AG09309 (cell line): ENCODE measurements at regions not wholly inside any gene's neighbourhood (a gene's known extent, or its start where the extent isn't known, plus 50 kb on each side); places are given as distances from the start of the nearest gene placed in this dataset.

Experiments
- DNase-seq: peaks from one replicate; pipeline ENCODE4 v3.0.0-alpha.2; 2010; ENCODE audit warnings: low read depth
- H3K4me3 ChIP-seq: 2 replicates; pipeline ENCODE4 v1.5.1; 2011; ENCODE audit warnings: mild to moderate bottlenecking, low read depth, low read length, moderate library complexity; ENCODE audit not compliant: control insufficient read depth
- TF ChIP-seq, protein P1 (sequence below): IDR thresholded peaks from 2 replicates; pipeline ENCODE4 v1.5.1; 2011; ENCODE audit warnings: mild to moderate bottlenecking, low read depth, low read length, inconsistent platforms; ENCODE audit not compliant: insufficient read depth, control insufficient read depth; ENCODE audit errors: missing control alignments

GRCh38 chr3:135328036-135328435, 533.0 kb downstream of the EPHB1 start:
- no peak overlapping the region for H3K4me3 ChIP-seq
- TF ChIP-seq, protein P1, sequence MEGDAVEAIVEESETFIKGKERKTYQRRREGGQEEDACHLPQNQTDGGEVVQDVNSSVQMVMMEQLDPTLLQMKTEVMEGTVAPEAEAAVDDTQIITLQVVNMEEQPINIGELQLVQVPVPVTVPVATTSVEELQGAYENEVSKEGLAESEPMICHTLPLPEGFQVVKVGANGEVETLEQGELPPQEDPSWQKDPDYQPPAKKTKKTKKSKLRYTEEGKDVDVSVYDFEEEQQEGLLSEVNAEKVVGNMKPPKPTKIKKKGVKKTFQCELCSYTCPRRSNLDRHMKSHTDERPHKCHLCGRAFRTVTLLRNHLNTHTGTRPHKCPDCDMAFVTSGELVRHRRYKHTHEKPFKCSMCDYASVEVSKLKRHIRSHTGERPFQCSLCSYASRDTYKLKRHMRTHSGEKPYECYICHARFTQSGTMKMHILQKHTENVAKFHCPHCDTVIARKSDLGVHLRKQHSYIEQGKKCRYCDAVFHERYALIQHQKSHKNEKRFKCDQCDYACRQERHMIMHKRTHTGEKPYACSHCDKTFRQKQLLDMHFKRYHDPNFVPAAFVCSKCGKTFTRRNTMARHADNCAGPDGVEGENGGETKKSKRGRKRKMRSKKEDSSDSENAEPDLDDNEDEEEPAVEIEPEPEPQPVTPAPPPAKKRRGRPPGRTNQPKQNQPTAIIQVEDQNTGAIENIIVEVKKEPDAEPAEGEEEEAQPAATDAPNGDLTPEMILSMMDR = no peak
- DNase-seq = no peak

DNA sequence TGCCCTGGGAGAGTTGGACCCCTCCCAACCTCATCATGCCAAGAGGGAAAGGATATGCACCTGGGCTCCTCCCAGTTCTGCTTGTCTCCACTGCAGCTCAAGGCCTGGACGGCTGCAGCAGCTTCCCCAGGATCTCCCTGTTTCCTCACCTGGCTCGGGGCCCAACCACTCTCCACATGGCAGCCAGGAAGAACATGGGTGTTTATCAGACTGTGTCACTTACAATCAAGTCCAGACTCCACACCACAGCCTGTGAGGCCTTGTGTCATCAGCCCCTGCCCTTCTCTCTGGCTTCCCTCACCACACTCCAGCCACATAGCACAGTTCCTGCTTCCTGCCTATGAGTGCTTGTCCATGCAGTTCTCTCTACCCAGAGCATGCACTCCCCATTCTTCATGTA, 534.4 kb downstream of the EPHB1 start:
- TF ChIP-seq, protein P1 = no peak
- no peak for DNase-seq
- H3K4me3 ChIP-seq = no peak overlapping the region

- no peak overlapping the region for H3K4me3 ChIP-seq
- no peak for DNase-seq
- TF ChIP-seq, protein P1 = no peak
These were observed 542.1 kb downstream of the EPHB1 start for GRCh38 chr3:135337192-135337591.

DNA sequence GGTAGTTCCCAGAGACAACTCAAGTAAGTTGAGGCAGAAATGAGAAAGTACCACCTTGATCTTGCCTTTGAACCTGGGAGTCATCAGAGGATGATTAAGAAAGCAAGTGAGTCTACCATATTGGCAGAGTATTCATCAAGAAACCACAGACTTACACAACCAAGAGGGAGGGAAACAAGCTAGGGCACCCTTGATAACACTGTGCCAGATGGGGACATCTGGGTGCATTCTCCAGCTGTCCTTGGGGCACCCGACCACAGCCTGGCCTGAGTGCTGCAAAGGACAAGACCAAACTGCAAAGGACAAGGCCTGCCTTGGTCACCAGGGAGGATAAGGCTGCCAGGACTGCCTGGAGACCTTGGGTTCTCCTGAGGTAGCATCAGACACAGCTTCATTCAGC, 553.6 kb downstream of the EPHB1 start:
- H3K4me3 ChIP-seq = no peak overlapping the region
- TF ChIP-seq, protein P1 = no peak
- DNase-seq = no peak

GRCh38 chr3:135349254-135349948, 554.3 kb downstream of the EPHB1 start:
- H3K4me3 ChIP-seq = no peak overlapping the region
- DNase-seq = no peak
- TF ChIP-seq, protein P1 = no peak

DNA sequence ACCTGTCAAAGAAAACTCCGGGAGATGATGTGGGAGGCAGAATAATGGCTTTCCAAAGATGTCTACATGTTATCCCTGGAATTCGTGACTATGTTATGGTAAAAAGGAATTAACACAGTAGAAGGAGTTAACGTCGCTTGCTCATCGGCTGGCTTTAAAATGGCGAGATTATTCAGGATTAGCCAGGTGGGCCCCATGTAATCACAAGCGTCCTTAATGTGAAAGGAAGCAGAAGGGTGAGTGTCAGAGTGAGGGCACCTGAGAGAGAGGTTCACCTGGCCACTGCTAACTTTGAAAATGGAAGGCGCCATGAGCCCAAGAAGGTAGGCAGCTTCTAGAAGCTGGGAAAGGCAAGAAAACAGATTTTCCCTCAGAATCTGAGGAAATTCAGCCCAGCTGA, 557.2 kb downstream of the EPHB1 start:
- DNase-seq = no peak
- no peak overlapping the region for H3K4me3 ChIP-seq
- TF ChIP-seq, protein P1 = no peak
